Stimulated activated CD4-positive, alpha-beta T cell treated with anti-CD3 and anti-CD28 coated beads, TNF-alpha, amount 100 ng/mL, for 4 hours (primary cell): ENCODE measurements at regions not wholly inside any gene's neighbourhood (a gene's known extent, or its start where the extent isn't known, plus 50 kb on each side); places are given as distances from the start of the nearest gene placed in this dataset.

Experiments
- DNase-seq, 3 experiments: peaks; one replicate each; pipeline ENCODE4 v3.0.0-alpha.2; 2020; ENCODE audit warnings: low read depth in 3 of 3

- DNase-seq: no peak
These were observed 218.1 kb downstream of the CETN3 start for GRCh38 chr5:90191352-90192045.

- DNase-seq: no peak
These were observed 223.6 kb downstream of the CETN3 start for GRCh38 chr5:90185897-90186468.

- no peak for DNase-seq
These were observed 224.8 kb downstream of the CETN3 start for GRCh38 chr5:90184764-90185163.

GRCh38 chr5:90182726-90183125 is 226.8 kb downstream of the CETN3 start:
- DNase-seq: no peak

GRCh38 chr5:90174236-90174635 is 235.3 kb downstream of the CETN3 start:
- no peak for DNase-seq

- DNase-seq: no peak
These were observed 236.1 kb downstream of the CETN3 start for GRCh38 chr5:90173299-90174030.

GRCh38 chr5:90171466-90171865 is 238.1 kb downstream of the CETN3 start:
- no peak for DNase-seq

GRCh38 chr5:90170261-90170660 is 239.3 kb downstream of the CETN3 start:
- no peak for DNase-seq

- no peak for DNase-seq
These were observed 240.5 kb downstream of the CETN3 start for GRCh38 chr5:90169078-90169477.

- no peak for DNase-seq
These were observed 241.2 kb downstream of the CETN3 start for GRCh38 chr5:90168399-90168798.

- DNase-seq: no peak
These were observed 242.7 kb downstream of the CETN3 start for GRCh38 chr5:90166816-90167215.

- DNase-seq: no peak
These were observed 247.2 kb downstream of the CETN3 start for GRCh38 chr5:90162324-90162723.

GRCh38 chr5:90161414-90161813 is 248.1 kb downstream of the CETN3 start:
- DNase-seq: no peak

- DNase-seq: no peak
These were observed 251.4 kb downstream of the CETN3 start for GRCh38 chr5:90158131-90158530.

GRCh38 chr5:90153031-90153430 is 256.5 kb downstream of the CETN3 start:
- no peak for DNase-seq

GRCh38 chr5:90144625-90145327 is 264.8 kb downstream of the CETN3 start:
- DNase-seq: no peak

- DNase-seq: no peak
These were observed 267.0 kb downstream of the CETN3 start for GRCh38 chr5:90142541-90142940.

- no peak for DNase-seq
These were observed 267.6 kb downstream of the CETN3 start for GRCh38 chr5:90141984-90142383.

GRCh38 chr5:90136952-90137528 is 272.5 kb downstream of the CETN3 start:
- no peak for DNase-seq

- no peak for DNase-seq
These were observed 273.7 kb downstream of the CETN3 start for GRCh38 chr5:90135779-90136378.

GRCh38 chr5:90134892-90135291 is 274.7 kb downstream of the CETN3 start:
- DNase-seq: no peak

- no peak for DNase-seq
These were observed 275.2 kb downstream of the CETN3 start for GRCh38 chr5:90134381-90134780.
